ENCODE measurements at regions not wholly inside any gene's neighbourhood (a gene's known extent, or its start where the extent isn't known, plus 50 kb on each side); places are given as distances from the start of the nearest gene placed in this dataset.
A peak's percentile ranks its signal among the peaks of the same experiment; 100 is the strongest.
"Not testable (repeated sequence)": the region's sequence is repeated elsewhere in the genome, so short reads cannot be mapped to it uniquely, and the experiment has no call there.

GRCh38 chr4:9110700-9111099 is 59.5 kb upstream of the FAM90A26 start:
- not testable (repeated sequence) for DNase-seq (ENCODE audit: low read depth)

- DNase-seq (ENCODE audit: low read depth), result not testable (repeated sequence)
Measured at GRCh38 chr4:9103148-9103524, 67.1 kb upstream of the FAM90A26 start.

- DNase-seq (ENCODE audit: low read depth), result not testable (repeated sequence)
Measured at GRCh38 chr4:9102471-9103147, 67.6 kb upstream of the FAM90A26 start.

- DNase-seq (ENCODE audit: low read depth), result not testable (repeated sequence)
Measured at GRCh38 chr4:9096330-9096729, 73.9 kb upstream of the FAM90A26 start.

- DNase-seq (ENCODE audit: low read depth), result peak; percentile 8
Measured at GRCh38 chr4:9078796-9079195, 91.4 kb upstream of the FAM90A26 start.

GRCh38 chr4:9076974-9077373 is 93.2 kb upstream of the FAM90A26 start:
- not testable (repeated sequence) for DNase-seq (ENCODE audit: low read depth)

- DNase-seq (ENCODE audit: low read depth), result not testable (repeated sequence)
Measured at GRCh38 chr4:9076486-9076885, 93.7 kb upstream of the FAM90A26 start.

- DNase-seq (ENCODE audit: low read depth), result not testable (repeated sequence)
Measured at GRCh38 chr4:9073371-9073770, 96.8 kb upstream of the FAM90A26 start.

- DNase-seq (ENCODE audit: low read depth), result not testable (repeated sequence)
Measured at GRCh38 chr4:9072521-9073220, 97.5 kb upstream of the FAM90A26 start.

- DNase-seq (ENCODE audit: low read depth), result not testable (repeated sequence)
Measured at GRCh38 chr4:9067923-9068322, 102.3 kb upstream of the FAM90A26 start.

GRCh38 chr4:9063612-9064011 is 106.6 kb upstream of the FAM90A26 start:
- not testable (repeated sequence) for DNase-seq (ENCODE audit: low read depth)

- DNase-seq (ENCODE audit: low read depth), result not testable (repeated sequence)
Measured at GRCh38 chr4:9024866-9025265, 145.3 kb upstream of the FAM90A26 start.

GRCh38 chr4:9009792-9010191 is 138.2 kb upstream of the HMX1 start:
- not testable (repeated sequence) for DNase-seq (ENCODE audit: low read depth)

- DNase-seq (ENCODE audit: low read depth), result not testable (repeated sequence)
Measured at GRCh38 chr4:9008407-9008806, 136.8 kb upstream of the HMX1 start.

- DNase-seq (ENCODE audit: low read depth), result not testable (repeated sequence)
Measured at GRCh38 chr4:9001153-9001552, 129.5 kb upstream of the HMX1 start.

- DNase-seq (ENCODE audit: low read depth), result peak; percentile 4
Measured at GRCh38 chr4:9000505-9001001, 128.9 kb upstream of the HMX1 start.

- not testable (repeated sequence) for DNase-seq (ENCODE audit: low read depth)
Measured at GRCh38 chr4:8992981-8993380, 121.3 kb upstream of the HMX1 start.

GRCh38 chr4:8991449-8991848 is 119.8 kb upstream of the HMX1 start:
- not testable (repeated sequence) for DNase-seq (ENCODE audit: low read depth)

GRCh38 chr4:8990341-8990740 is 118.7 kb upstream of the HMX1 start:
- DNase-seq (ENCODE audit: low read depth), result not testable (repeated sequence)

- not testable (repeated sequence) for DNase-seq (ENCODE audit: low read depth)
Measured at GRCh38 chr4:8985786-8986185, 114.1 kb upstream of the HMX1 start.

GRCh38 chr4:8984641-8985040 is 113.0 kb upstream of the HMX1 start:
- DNase-seq (ENCODE audit: low read depth), result not testable (repeated sequence)

- not testable (repeated sequence) for DNase-seq (ENCODE audit: low read depth)
Measured at GRCh38 chr4:8983921-8984320, 112.3 kb upstream of the HMX1 start.
